Heart left ventricle (tissue), 13 donors: ENCODE measurements at regions not wholly inside any gene's neighbourhood (a gene's known extent, or its start where the extent isn't known, plus 50 kb on each side); places are given as distances from the start of the nearest gene placed in this dataset.

Experiments
- POLR2A ChIP-seq, 2 donors: fragments of 450-650 bp; IDR thresholded peaks; one replicate each; pipeline ENCODE4 v1.6.1; 2017; ENCODE audit warnings: antibody characterized with exemption in 2 of 2, mild to moderate bottlenecking in 2 of 2, moderate library complexity in 2 of 2
- TF ChIP-seq, protein P1 (sequence below), 12 donors: fragments of 200-600 bp; sonication (generic) in 4 of 12; IDR thresholded peaks; one replicate each; pipeline versions ENCODE4 v1.5.0 to v1.8.0; 2018 to 2022; ENCODE audit warnings: antibody characterized with exemption in 12 of 12, mild to moderate bottlenecking in 5 of 12
- donor health status: ischemic (EF 13 %, LVEDD 7.1; RV severe dilation, severe dysfunction).
- donor health status: DM: no; HTN: yes; CAD: no.
- donor health status: DM: no; HTN: no; CAD: no.
- donor health status: ischemic (EF 25% LVEDD 6.9; RV normal size, moderate dysfunction).
- donor health status: ischemic (EF 25% LVEDD 5.7; RV mildly dilated, moderate dysfunction).
- donor health status: ischemic (EF 35%, LVEDD 5.7; RV mildly dilated, moderate dysfunction).
- donor health status: nonischemic (EF 11% LVEDD 7.7; RV severe dilation, severe dysfunction).
- donor health status: DM: yes; HTN: yes; CAD: no.
- donor health status: PGD.
- donor health status: ischemic (EF 29% LVEDD 5.4; RV normal size, mild dysfunction).
- donor health status: nonischemic (EF 23%, LVEDD 6.1; RV moderate dilation, normal function).

GRCh38 chr18:71077451-71077850 lies 788.6 kb downstream of the SOCS6 start:
- TF ChIP-seq POLR2A (IDR thresholded peaks at IDR 0.05): no peak
- TF ChIP-seq, protein P1, sequence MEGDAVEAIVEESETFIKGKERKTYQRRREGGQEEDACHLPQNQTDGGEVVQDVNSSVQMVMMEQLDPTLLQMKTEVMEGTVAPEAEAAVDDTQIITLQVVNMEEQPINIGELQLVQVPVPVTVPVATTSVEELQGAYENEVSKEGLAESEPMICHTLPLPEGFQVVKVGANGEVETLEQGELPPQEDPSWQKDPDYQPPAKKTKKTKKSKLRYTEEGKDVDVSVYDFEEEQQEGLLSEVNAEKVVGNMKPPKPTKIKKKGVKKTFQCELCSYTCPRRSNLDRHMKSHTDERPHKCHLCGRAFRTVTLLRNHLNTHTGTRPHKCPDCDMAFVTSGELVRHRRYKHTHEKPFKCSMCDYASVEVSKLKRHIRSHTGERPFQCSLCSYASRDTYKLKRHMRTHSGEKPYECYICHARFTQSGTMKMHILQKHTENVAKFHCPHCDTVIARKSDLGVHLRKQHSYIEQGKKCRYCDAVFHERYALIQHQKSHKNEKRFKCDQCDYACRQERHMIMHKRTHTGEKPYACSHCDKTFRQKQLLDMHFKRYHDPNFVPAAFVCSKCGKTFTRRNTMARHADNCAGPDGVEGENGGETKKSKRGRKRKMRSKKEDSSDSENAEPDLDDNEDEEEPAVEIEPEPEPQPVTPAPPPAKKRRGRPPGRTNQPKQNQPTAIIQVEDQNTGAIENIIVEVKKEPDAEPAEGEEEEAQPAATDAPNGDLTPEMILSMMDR (IDR thresholded peaks at IDR 0.05): no peak
